ENCODE measurements at regions not wholly inside any gene's neighbourhood (a gene's known extent, or its start where the extent isn't known, plus 50 kb on each side); places are given as distances from the start of the nearest gene placed in this dataset.

DNA sequence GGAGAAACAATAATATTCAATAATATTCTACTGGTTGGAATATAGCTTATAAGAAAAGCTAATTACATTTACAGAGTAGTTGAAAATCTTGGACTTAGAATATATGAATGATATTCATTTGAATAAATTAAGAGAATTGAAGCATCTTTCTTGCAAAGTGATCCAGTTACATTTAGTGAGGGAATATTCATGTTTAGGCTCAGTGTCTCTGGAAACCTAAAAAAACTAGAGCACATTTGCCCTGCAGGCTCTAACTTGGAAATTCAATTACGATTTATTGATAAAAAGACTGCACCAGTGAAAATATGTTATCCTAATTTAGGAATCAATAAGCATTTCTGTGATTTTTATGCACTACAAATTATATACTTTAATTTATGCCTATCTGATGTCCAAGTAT, 58.3 kb upstream of the RAP1GDS1 start:
- TF ChIP-seq, protein P1, sequence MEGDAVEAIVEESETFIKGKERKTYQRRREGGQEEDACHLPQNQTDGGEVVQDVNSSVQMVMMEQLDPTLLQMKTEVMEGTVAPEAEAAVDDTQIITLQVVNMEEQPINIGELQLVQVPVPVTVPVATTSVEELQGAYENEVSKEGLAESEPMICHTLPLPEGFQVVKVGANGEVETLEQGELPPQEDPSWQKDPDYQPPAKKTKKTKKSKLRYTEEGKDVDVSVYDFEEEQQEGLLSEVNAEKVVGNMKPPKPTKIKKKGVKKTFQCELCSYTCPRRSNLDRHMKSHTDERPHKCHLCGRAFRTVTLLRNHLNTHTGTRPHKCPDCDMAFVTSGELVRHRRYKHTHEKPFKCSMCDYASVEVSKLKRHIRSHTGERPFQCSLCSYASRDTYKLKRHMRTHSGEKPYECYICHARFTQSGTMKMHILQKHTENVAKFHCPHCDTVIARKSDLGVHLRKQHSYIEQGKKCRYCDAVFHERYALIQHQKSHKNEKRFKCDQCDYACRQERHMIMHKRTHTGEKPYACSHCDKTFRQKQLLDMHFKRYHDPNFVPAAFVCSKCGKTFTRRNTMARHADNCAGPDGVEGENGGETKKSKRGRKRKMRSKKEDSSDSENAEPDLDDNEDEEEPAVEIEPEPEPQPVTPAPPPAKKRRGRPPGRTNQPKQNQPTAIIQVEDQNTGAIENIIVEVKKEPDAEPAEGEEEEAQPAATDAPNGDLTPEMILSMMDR (IDR thresholded peaks at IDR 0.05; ENCODE audit: low read depth, low read length) = no peak
- no peak for TF ChIP-seq EZH2phosphoT487 (IDR thresholded peaks at IDR 0.05; ENCODE audit: low read depth)

Measured in OCI-LY3 (cell line).